Uterus (tissue), 3 donors: ENCODE measurements at regions not wholly inside any gene's neighbourhood (a gene's known extent, or its start where the extent isn't known, plus 50 kb on each side); places are given as distances from the start of the nearest gene placed in this dataset.

Source experiments
- DNase-seq, 2 donors: peaks; one replicate each; pipeline ENCODE4 v3.0.0-alpha.2; 2019 to 2020
- H3K27ac ChIP-seq, 2 donors: fragments of 200-600 bp; sonication (generic); 1 replicate in 1 of 2; 2 replicates in 1 of 2; pipeline ENCODE4 v1.5.1; 2016 to 2018
- H3K27me3 ChIP-seq, 2 donors: fragments of 200-600 bp; sonication (generic); one replicate each; pipeline ENCODE4 v1.5.1; 2018 to 2019; ENCODE audit warnings: control low read depth in 1 of 2
- H3K36me3 ChIP-seq, 2 donors: fragments of 200-600 bp; sonication (generic); one replicate each; pipeline ENCODE4 v1.5.1; 2019; ENCODE audit warnings: control low read depth in 1 of 2
- H3K4me1 ChIP-seq, 2 donors: fragments of 200-600 bp; sonication (generic); one replicate each; pipeline ENCODE4 v1.5.1; 2018 to 2019; ENCODE audit warnings: control low read depth in 1 of 2
- H3K4me3 ChIP-seq, 2 donors: fragments of 200-600 bp; sonication (generic); 1 replicate in 1 of 2; 2 replicates in 1 of 2; pipeline ENCODE4 v1.5.1; 2018 to 2019; ENCODE audit warnings: mild to moderate bottlenecking in 1 of 2
- H3K9me3 ChIP-seq, 2 donors: fragments of 200-600 bp; sonication (generic); one replicate each; pipeline ENCODE4 v1.5.1; 2019; ENCODE audit warnings: control low read depth in 1 of 2
- CTCF ChIP-seq, 4 experiments: fragments of 200-600 bp in 2 of 4; fragments of 450-650 bp in 2 of 4; sonication (generic) in 2 of 4; IDR thresholded peaks; one replicate each; pipeline ENCODE4 v1.5.1; 2016 to 2019; ENCODE audit warnings: antibody characterized with exemption in 4 of 4, mild to moderate bottlenecking in 2 of 4, moderate library complexity in 1 of 4
- POLR2A ChIP-seq, 2 donors: fragments of 450-650 bp; IDR thresholded peaks; one replicate each; pipeline ENCODE4 v1.6.1; 2016; ENCODE audit warnings: antibody characterized with exemption in 2 of 2, mild to moderate bottlenecking in 1 of 2, moderate library complexity in 1 of 2
- intact Hi-C: fragments of 100-400 bp; cut with DNase I; formaldehyde crosslinking; loops from one replicate; pipeline ENCODE4 v1.15.1; 2023; ENCODE audit warnings: low total_unique reads
- donor health status: DM: yes; HTN: yes; CAD: no.

GRCh38 chr5:73229271-73229670 lies 56.3 kb downstream of the TMEM174 start:
- H3K9me3 ChIP-seq = no peaks in the 10 kb centered on the region
- H3K36me3 ChIP-seq = no peaks in the 10 kb centered on the region
- H3K27ac ChIP-seq = no peak overlapping the region
- DNase-seq = no peak
- H3K4me1 ChIP-seq = no peaks in the 10 kb centered on the region
- H3K27me3 ChIP-seq = peaks cover 18 to 50% of the 10 kb centered on the region in 2 donors
- H3K4me3 ChIP-seq = no peak overlapping the region
- TF ChIP-seq POLR2A (IDR thresholded peaks at IDR 0.05) (no peak), CTCF (IDR thresholded peaks at IDR 0.05) (no peak)
- intact Hi-C loops = no loop called here

GRCh38 chr5:73228052-73228451 lies 55.1 kb downstream of the TMEM174 start:
- DNase-seq = no peak
- TF ChIP-seq POLR2A (IDR thresholded peaks at IDR 0.05) = no peak
- TF ChIP-seq CTCF (IDR thresholded peaks at IDR 0.05) = no peak
- Histone ChIP-seq H3K4me3 (no peak overlapping the region), H3K27ac (no peak overlapping the region), H3K36me3 (no peaks in the 10 kb centered on the region), H3K9me3 (no peaks in the 10 kb centered on the region), H3K4me1 (no peaks in the 10 kb centered on the region), H3K27me3 (peaks cover 11 to 48% of the 10 kb centered on the region in 2 donors)
- intact Hi-C loops = no loop called here
